ENCODE measurements at regions not wholly inside any gene's neighbourhood (a gene's known extent, or its start where the extent isn't known, plus 50 kb on each side); places are given as distances from the start of the nearest gene placed in this dataset.

GRCh38 chr13:94966422-94966955 lies 254.1 kb upstream of the SOX21 start:
- TF ChIP-seq, protein P1, sequence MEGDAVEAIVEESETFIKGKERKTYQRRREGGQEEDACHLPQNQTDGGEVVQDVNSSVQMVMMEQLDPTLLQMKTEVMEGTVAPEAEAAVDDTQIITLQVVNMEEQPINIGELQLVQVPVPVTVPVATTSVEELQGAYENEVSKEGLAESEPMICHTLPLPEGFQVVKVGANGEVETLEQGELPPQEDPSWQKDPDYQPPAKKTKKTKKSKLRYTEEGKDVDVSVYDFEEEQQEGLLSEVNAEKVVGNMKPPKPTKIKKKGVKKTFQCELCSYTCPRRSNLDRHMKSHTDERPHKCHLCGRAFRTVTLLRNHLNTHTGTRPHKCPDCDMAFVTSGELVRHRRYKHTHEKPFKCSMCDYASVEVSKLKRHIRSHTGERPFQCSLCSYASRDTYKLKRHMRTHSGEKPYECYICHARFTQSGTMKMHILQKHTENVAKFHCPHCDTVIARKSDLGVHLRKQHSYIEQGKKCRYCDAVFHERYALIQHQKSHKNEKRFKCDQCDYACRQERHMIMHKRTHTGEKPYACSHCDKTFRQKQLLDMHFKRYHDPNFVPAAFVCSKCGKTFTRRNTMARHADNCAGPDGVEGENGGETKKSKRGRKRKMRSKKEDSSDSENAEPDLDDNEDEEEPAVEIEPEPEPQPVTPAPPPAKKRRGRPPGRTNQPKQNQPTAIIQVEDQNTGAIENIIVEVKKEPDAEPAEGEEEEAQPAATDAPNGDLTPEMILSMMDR (IDR thresholded peaks at IDR 0.05), result no peak
- TF ChIP-seq NR2C2 (CRISPR knock-in tag; IDR thresholded peaks at IDR 0.05) (no peak), FOXP4 (CRISPR knock-in tag; IDR thresholded peaks at IDR 0.05) (no peak), MXD4 (CRISPR knock-in tag; IDR thresholded peaks at IDR 0.05; ENCODE audit: borderline replicate concordance) (no peak), MAX (CRISPR knock-in tag; IDR thresholded peaks at IDR 0.05) (no peak), NR1H2 (CRISPR knock-in tag; IDR thresholded peaks at IDR 0.05) (no peak), SP1 (CRISPR knock-in tag; conservative IDR thresholded peaks at IDR 0.05) (no peak)
